Mucosa of rectum (tissue), 2 donors: ENCODE measurements at regions not wholly inside any gene's neighbourhood (a gene's known extent, or its start where the extent isn't known, plus 50 kb on each side); places are given as distances from the start of the nearest gene placed in this dataset.

Experiments used
- H3K27ac ChIP-seq, 2 donors: one replicate each; pipeline ENCODE4 v1.7.0; 2013; ENCODE audit warnings: inconsistent platforms in 2 of 2, low read depth in 2 of 2, low read length in 2 of 2
- H3K27me3 ChIP-seq, 2 donors: one replicate each; pipeline ENCODE4 v1.7.0; 2013; ENCODE audit warnings: low read length in 2 of 2; ENCODE audit not compliant: control insufficient read depth in 2 of 2, insufficient read depth in 2 of 2
- H3K36me3 ChIP-seq, 2 donors: one replicate each; pipeline ENCODE4 v1.7.0; 2013; ENCODE audit warnings: low read length in 2 of 2; ENCODE audit not compliant: control insufficient read depth in 2 of 2, insufficient read depth in 2 of 2
- H3K4me1 ChIP-seq, 2 donors: one replicate each; pipeline ENCODE4 v1.7.0; 2013; ENCODE audit warnings: low read length in 2 of 2, mild to moderate bottlenecking in 1 of 2; ENCODE audit not compliant: control insufficient read depth in 2 of 2, insufficient read depth in 2 of 2
- H3K4me3 ChIP-seq, 2 donors: one replicate each; pipeline ENCODE4 v1.7.0; 2013; ENCODE audit warnings: low read length in 2 of 2
- H3K9ac ChIP-seq, 2 donors: one replicate each; pipeline ENCODE4 v1.7.0; 2013; ENCODE audit warnings: low read length in 2 of 2, low read depth in 1 of 2, mild to moderate bottlenecking in 1 of 2
- H3K9me3 ChIP-seq, 2 donors: one replicate each; pipeline ENCODE4 v1.7.0; 2013; ENCODE audit warnings: low read length in 2 of 2; ENCODE audit not compliant: control insufficient read depth in 2 of 2
- donor health status: healthy.
- donor health status: Normal muscosa, but diverticular disease.

- Histone ChIP-seq H3K9ac (no peak overlapping the region), H3K4me3 (no peak overlapping the region), H3K27me3 (no peaks in the 10 kb centered on the region), H3K36me3 (no peaks in the 10 kb centered on the region), H3K4me1 (peaks cover 0 to 5% of the 10 kb centered on the region in 2 donors), H3K27ac (no peak overlapping the region), H3K9me3 (no peaks in the 10 kb centered on the region)
Observed at GRCh38 chr2:215744514-215744913, 268.8 kb downstream of the MREG start.

- H3K36me3 ChIP-seq = no peaks in the 10 kb centered on the region
- H3K9ac ChIP-seq = no peak overlapping the region
- H3K4me3 ChIP-seq = no peak overlapping the region
- no peaks in the 10 kb centered on the region for H3K27me3 ChIP-seq
- no peaks in the 10 kb centered on the region for H3K4me1 ChIP-seq
- no peak overlapping the region for H3K27ac ChIP-seq
- no peaks in the 10 kb centered on the region for H3K9me3 ChIP-seq
Observed at GRCh38 chr2:215743066-215743465, 270.3 kb downstream of the MREG start.

- Histone ChIP-seq H3K36me3 (no peaks in the 10 kb centered on the region), H3K27ac (no peak overlapping the region), H3K9me3 (no peaks in the 10 kb centered on the region), H3K27me3 (no peaks in the 10 kb centered on the region), H3K9ac (no peak overlapping the region), H3K4me3 (no peak overlapping the region), H3K4me1 (no peaks in the 10 kb centered on the region)
Observed at GRCh38 chr2:215742021-215742420, 271.3 kb downstream of the MREG start.

GRCh38 chr2:215740071-215740470 is 273.3 kb downstream of the MREG start:
- Histone ChIP-seq H3K4me3 (no peak overlapping the region), H3K27ac (no peak overlapping the region), H3K27me3 (no peaks in the 10 kb centered on the region), H3K4me1 (no peaks in the 10 kb centered on the region), H3K9me3 (no peaks in the 10 kb centered on the region), H3K9ac (no peak overlapping the region), H3K36me3 (no peaks in the 10 kb centered on the region)

GRCh38 chr2:215738351-215738750 is 275.0 kb downstream of the MREG start:
- Histone ChIP-seq H3K4me3 (no peak overlapping the region), H3K9ac (no peak overlapping the region), H3K9me3 (no peaks in the 10 kb centered on the region), H3K27ac (no peak overlapping the region), H3K4me1 (no peaks in the 10 kb centered on the region), H3K36me3 (no peaks in the 10 kb centered on the region), H3K27me3 (no peaks in the 10 kb centered on the region)

GRCh38 chr2:215737477-215737876 is 275.9 kb downstream of the MREG start:
- H3K9me3 ChIP-seq = no peaks in the 10 kb centered on the region
- H3K36me3 ChIP-seq = no peaks in the 10 kb centered on the region
- H3K27ac ChIP-seq = no peak overlapping the region
- no peaks in the 10 kb centered on the region for H3K4me1 ChIP-seq
- H3K4me3 ChIP-seq = no peak overlapping the region
- H3K27me3 ChIP-seq = no peaks in the 10 kb centered on the region
- no peak overlapping the region for H3K9ac ChIP-seq

- H3K4me3 ChIP-seq = no peak overlapping the region
- no peak overlapping the region for H3K9ac ChIP-seq
- H3K36me3 ChIP-seq = no peaks in the 10 kb centered on the region
- no peak overlapping the region for H3K27ac ChIP-seq
- H3K27me3 ChIP-seq = no peaks in the 10 kb centered on the region
- H3K4me1 ChIP-seq = no peaks in the 10 kb centered on the region
- H3K9me3 ChIP-seq = no peaks in the 10 kb centered on the region
Observed at GRCh38 chr2:215736653-215737290, 276.6 kb downstream of the MREG start.

GRCh38 chr2:215731108-215731658 is 282.2 kb downstream of the MREG start:
- no peaks in the 10 kb centered on the region for H3K9me3 ChIP-seq
- no peak overlapping the region for H3K9ac ChIP-seq
- H3K27ac ChIP-seq = no peak overlapping the region
- H3K4me1 ChIP-seq = no peaks in the 10 kb centered on the region
- no peaks in the 10 kb centered on the region for H3K27me3 ChIP-seq
- no peaks in the 10 kb centered on the region for H3K36me3 ChIP-seq
- H3K4me3 ChIP-seq = no peak overlapping the region

GRCh38 chr2:215729985-215730620 is 283.2 kb downstream of the MREG start:
- Histone ChIP-seq H3K4me1 (no peaks in the 10 kb centered on the region), H3K27me3 (no peaks in the 10 kb centered on the region), H3K9me3 (no peaks in the 10 kb centered on the region), H3K4me3 (no peak overlapping the region), H3K36me3 (no peaks in the 10 kb centered on the region), H3K27ac (no peak overlapping the region), H3K9ac (no peak overlapping the region)

- Histone ChIP-seq H3K27ac (no peak overlapping the region), H3K36me3 (no peaks in the 10 kb centered on the region), H3K9ac (no peak overlapping the region), H3K27me3 (no peaks in the 10 kb centered on the region), H3K4me3 (no peak overlapping the region), H3K9me3 (no peaks in the 10 kb centered on the region), H3K4me1 (no peaks in the 10 kb centered on the region)
Observed at GRCh38 chr2:215728504-215729065, 284.8 kb downstream of the MREG start.
